GM19240 (cell line): ENCODE measurements at regions not wholly inside any gene's neighbourhood (a gene's known extent, or its start where the extent isn't known, plus 50 kb on each side); places are given as distances from the start of the nearest gene placed in this dataset.
"Not testable (repeated sequence)": the region's sequence is repeated elsewhere in the genome, so short reads cannot be mapped to it uniquely, and the experiment has no call there.

ENCODE experiments used
- DNase-seq: peaks from one replicate; pipeline ENCODE4 v3.0.0; 2011; ENCODE audit warnings: low spot score; ENCODE audit not compliant: insufficient read length

- DNase-seq: no peak
These were observed 226.0 kb upstream of the SLC35G4 start for GRCh38 chr18:11383381-11383780.

DNA sequence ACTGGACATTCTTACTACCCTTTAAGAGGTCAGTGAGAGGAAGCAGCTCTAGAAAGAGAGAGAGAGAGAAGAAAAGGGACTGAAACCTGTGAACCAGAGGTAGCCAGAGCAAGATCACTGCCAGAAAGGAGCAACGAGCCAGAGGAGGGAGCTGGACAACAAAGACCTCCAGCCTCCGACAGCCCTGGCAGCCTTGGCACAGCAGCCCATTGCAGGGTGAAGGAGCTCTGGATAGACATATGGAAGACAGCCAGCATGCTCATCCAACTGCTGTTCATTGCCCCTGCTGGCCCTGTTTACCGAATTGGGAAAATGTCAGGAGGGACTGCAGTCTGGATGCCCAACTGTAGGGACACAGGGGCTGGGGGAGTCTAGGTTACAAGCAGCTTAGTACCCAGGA is 228.4 kb upstream of the SLC35G4 start:
- no peak for DNase-seq

- no peak for DNase-seq
These were observed 229.7 kb upstream of the SLC35G4 start for GRCh38 chr18:11379660-11380059.

DNA sequence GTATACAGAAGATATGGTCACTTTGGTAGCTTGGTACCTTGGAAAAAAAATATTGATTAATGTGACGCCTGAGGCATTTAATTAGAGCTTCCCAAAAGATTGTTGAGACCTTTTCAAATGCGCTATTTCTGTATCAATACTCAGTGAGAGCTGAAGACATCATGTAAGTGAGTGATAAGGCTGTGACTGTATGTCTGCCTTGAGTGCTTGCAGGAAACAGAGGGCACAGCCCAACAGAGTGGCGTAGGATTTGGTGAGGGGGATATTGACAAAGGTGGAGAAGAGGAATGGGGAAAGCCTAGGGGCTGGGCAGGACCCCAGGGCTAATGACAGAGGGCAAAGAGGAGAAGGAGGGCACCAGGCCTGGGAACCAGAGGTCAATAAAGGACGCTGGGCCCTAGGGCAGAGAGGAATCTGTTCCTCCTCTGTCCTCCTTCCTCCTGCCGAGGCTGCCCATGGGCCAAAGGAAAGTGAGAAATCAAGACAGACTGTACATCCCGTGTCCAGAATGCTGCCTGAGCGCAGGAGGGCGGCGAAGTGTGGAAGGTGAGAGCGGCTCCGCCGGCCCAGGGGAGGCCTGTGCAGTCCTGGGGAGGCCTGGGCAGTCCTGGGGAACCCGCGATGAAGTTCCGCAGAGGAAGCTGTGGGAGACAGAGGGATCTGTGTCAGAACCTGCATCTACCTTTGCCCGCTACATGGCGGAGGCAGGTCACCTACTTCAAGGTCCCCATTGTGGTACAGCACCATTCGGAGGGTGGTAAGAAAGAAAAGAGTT is 228.6 kb upstream of the PIEZO2 start:
- DNase-seq: no peak

GRCh38 chr18:11372163-11372562 is 222.8 kb upstream of the PIEZO2 start:
- DNase-seq: no peak

DNA sequence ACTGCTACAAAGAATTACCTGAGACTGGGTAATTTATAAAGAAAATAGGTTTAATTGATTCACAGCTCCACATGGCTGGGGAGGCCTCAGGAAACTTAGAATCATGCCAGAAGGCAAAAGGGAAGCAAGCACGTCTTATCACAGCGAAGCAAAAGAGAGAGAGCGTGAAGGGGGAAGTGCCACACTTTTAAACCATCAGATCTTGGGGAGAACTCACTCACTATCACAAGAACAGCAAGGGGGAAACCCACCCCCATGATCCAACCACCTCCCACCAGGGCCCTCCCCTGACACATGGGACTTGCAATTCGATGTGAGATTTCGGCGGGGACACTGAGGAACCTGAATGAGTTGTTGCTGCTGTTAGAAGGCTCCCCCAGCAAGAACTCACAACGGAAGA is 220.2 kb upstream of the PIEZO2 start:
- no peak for DNase-seq

DNA sequence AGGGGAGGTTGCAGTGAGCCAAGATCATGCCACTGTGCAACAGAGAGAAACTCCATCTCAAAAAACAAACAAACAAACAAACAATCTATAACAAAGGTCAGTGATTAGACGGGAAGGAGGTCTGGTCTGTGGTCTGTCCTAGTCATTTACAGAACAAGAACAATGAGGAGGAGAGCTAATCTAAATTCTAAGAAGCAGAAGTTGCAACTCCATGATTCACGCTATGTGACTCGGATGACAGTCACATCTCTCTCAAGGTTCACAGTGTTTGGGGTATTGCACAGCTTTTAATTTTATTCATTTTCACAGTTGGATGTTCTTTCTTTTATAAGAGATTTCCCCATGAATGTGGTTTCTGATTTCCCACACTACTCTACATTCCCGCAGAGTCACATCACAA is 218.7 kb upstream of the PIEZO2 start:
- no peak for DNase-seq

DNA sequence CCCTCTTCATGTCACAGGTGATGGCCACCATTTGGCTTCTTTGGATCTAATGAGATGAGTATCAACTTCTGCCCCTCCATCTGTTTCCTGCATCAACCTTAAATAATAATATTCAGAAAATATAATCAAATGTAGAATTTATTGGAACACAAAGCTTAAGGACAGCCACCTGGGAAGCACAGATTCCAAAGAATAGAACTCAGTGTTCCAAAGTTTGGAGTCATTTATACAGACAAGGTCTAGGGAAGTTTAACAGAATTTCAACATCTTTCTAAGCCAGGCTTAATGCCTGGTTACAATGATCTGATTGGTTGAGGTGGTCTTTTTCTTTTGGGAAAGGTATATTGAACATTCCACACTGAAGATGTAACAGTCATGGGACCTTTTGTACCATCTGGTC is 218.0 kb upstream of the PIEZO2 start:
- DNase-seq: no peak

DNA sequence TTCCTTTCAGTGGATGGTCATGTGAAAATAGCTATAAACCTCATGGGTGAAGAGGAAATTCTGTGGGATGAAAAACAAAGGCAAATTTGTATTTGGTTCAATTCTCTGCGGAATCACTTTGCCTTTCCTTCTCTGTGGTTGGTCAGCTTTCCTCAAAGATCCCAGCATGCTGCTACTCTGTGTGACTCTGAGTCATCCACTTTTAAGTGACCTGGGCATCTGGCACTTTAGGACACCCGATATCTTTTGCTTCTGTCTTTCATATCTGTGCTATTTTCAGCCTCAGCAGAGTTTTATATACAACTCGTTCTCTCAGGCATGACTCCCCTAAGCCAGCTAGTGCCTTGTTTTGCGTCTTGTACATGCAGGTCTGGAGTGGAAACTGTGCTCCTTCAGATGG is 217.0 kb upstream of the PIEZO2 start:
- no peak for DNase-seq

DNA sequence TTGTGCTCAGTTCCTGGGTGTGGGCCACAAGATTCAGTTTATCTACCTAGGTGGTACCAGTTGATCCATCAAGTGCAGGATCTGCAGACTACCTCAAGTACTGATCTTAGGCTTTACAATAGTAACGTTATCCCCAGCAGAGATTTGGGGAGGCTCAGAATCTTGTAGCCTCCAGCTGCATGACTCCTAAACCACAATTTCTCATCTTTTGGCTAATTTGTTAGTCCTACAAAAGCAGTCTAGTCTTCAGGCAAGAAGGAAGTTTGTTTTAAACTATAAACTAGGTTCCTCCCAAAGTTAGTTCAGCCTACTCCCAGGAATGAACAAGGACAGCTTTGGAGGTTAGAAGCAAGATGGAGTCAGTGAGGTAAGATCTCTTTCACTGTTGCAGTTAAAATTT is 213.5 kb upstream of the PIEZO2 start:
- no peak for DNase-seq

GRCh38 chr18:11361862-11362261 is 212.5 kb upstream of the PIEZO2 start:
- not testable (repeated sequence) for DNase-seq

DNA sequence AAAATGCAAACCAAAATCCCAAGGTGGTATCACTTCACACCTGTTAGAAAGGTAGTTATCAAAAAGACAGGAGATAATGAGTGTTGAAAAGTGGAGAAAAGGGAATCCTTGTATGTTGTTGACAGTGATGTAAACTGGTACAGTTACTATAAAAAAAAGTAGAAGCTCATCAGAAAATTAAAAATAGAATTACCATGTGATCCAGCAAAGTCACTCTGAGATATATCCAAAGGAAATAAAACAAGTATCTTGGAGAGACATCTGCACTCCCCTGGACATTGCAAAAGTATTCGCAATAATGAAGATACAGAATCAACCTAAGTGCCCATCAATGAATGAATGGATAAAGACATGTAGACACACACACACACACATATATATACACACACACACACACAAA is 208.3 kb upstream of the PIEZO2 start:
- DNase-seq: no peak

DNA sequence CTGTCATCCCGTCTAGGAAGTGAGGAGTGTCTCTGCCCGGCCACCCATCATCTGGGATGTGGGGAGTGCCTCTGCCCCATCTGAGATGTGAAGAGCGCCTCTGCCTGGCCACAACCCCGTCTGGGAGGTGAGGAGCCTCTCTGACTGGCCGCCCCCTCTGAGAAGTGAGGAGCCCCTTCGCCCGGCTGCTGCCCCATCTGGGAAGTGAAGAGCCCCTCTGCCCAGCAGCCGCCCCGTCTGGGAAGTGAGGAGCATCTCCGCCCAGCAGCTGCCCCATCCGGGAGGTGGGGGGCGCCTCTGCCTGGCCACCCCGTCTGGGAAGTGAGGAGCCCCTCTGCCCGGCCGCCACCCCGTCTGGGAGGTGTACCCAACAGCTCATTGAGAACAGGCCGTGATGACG is 195.2 kb upstream of the PIEZO2 start:
- DNase-seq: not testable (repeated sequence)

DNA sequence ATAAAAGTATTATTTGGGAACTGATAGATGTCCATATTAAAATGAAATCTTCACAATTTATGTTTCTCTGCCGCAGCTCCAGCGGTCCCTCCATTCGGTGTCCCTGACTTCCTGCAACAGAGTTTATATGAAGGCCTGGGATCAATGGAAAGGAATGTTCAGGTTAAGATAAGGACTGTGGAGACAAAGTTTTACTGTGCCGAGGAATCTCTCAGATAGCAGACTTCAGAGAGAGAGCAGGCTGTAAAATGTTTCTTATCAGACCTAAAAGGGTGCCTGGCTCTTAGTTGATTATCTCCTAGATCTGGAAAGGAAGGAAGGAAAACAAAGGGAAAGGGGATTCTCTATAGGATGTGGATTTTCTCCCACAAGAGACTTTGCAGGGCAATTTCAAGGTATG is 193.7 kb upstream of the PIEZO2 start:
- DNase-seq: no peak

DNA sequence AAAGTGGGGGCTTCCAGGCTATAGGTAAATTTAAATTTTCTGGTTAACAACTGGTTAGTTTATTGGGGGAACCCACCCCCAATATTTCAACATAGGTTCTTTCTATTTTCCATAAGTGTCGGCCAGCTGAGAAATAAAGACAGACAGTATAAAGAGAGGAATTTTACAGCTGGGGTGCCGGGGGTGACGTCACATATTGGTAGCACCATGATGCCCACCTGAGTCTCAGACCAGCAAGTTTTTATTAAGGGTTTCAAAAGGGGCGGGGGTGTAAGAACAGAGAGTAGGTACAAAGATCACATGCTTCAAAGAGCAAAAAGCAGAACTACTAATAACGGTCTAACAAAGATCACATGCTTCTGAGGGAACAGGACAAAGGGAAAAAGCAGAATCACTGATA is 192.7 kb upstream of the PIEZO2 start:
- not testable (repeated sequence) for DNase-seq

DNA sequence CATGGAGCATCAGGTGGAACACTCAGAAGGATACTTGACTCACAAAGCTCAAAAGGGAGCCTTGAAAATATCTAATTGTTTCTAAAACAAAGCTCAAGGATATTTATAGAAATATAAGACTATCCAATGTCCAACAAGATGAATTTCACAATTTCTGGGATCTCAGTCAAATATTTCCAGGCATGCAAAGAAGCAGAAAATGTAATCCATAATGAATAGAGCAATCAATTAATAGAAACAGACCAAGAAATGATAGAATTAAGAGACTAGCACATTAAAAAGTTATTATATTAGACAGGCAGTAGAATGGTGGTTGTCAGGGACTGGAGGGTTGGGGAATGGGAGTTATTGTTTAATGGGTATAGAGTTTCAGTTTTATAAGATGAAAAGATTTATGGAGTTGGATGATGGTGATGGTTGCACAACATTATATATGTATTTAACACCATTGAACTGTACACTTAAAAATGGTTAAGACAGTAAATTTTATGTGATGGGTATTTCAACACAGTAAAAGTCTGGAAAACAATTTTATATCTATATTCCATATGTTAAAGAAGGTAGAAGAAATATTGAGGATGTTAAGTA is 189.9 kb upstream of the PIEZO2 start:
- DNase-seq: no peak

- no peak for DNase-seq
These were observed 186.9 kb upstream of the PIEZO2 start for GRCh38 chr18:11336241-11336640.

DNA sequence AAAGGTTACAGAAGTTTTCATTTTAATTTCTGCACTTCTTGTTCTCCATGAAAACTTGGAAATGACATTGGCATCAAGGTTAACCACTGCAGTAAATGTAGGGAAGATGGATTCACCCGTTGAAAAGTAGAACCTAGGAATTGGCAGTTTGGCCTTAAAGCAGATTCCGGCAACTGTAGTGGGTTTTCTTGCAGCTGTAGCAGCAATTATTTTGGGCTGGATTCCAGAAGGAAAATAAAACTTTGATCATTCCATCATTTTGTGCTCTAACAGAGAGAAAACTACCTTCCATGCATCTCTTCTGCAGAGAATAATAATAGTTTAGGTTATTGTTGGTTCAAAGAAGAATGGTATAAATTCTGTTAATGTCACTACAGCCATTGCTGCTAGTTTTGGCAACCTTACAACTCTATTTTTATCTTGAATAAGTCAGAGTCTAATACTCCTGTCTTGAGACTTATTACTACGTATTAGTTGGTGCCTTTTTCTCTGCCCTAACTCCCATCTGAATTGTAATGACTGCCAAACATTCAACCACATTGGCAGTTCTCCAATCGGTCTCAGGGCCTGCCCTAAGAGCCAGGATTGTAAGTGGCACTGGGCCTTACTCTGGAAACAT is 178.1 kb upstream of the PIEZO2 start:
- DNase-seq: no peak

DNA sequence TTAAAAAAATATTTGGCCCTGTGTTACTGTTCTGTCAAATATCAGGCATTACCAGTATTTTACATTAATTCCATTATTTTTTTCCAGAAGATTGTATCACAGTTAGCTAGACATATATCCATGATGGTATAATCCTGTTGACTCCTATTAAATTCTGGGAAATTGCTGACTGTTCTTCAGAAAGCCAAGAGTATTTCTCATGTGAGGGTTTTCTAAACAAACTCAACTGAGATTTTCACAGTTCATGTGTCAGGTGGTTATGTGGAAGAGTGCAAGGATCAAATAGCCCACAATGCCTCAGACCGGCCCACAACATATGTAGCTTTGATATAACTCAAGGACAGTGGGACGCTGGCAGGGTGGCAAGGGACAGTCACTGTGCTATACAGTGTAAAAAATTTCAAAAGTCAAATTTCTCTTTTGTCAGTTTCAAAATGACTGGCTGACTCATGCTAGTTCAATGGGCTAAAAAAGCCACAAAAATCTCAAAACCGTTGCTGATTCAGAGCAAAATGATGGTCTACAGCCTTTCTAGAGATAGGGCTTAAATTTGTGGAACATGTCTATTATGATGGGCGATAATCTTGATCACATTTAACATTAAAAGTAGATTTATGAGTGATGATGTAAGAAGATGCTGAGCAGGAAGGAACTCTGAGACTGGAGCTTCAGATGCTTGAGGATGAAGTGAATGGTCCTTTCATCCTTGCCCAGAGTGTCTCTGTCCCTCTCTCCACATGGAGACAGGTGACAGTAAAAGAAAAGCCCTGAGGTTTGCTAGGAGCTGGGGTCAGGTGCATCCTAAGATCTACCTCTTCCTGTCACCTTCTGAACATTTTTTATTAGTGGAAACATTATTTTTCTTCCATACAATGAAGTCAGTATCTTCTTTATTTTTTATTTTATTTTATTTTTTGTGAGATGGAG is 175.8 kb upstream of the PIEZO2 start:
- no peak for DNase-seq

- DNase-seq: no peak
These were observed 175.1 kb upstream of the PIEZO2 start for GRCh38 chr18:11324510-11324909.

- no peak for DNase-seq
These were observed 174.0 kb upstream of the PIEZO2 start for GRCh38 chr18:11323359-11323819.

DNA sequence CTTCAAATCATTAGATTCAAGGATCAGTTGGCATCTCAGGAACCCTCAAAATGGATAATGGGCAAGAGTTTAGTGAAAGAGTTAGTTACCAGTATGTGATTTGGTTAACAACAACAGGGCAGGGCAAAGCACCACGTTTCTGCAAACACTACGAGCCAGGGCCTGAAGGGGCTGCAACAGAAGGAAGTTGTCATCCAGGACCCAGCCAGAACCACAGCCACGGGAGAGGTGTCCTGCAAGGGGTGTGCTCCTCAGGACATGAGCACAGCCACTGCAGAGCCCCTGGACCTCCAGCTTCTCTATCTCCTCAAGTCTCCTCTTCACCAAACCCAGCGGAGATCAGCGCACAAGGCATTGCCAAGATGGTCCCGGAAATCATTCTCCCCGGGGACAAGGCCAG is 173.3 kb upstream of the PIEZO2 start:
- no peak for DNase-seq
